HG03378 (cell line): ENCODE measurements at regions not wholly inside any gene's neighbourhood (a gene's known extent, or its start where the extent isn't known, plus 50 kb on each side); places are given as distances from the start of the nearest gene placed in this dataset.

ENCODE experiments used
- ATAC-seq: cut with Tn5 transposase; IDR thresholded peaks from one replicate; pipeline ENCODE4 v1.9.1; 2021; ENCODE audit warnings: mild to moderate bottlenecking, moderate library complexity; ENCODE audit not compliant: unreplicated experiment

DNA sequence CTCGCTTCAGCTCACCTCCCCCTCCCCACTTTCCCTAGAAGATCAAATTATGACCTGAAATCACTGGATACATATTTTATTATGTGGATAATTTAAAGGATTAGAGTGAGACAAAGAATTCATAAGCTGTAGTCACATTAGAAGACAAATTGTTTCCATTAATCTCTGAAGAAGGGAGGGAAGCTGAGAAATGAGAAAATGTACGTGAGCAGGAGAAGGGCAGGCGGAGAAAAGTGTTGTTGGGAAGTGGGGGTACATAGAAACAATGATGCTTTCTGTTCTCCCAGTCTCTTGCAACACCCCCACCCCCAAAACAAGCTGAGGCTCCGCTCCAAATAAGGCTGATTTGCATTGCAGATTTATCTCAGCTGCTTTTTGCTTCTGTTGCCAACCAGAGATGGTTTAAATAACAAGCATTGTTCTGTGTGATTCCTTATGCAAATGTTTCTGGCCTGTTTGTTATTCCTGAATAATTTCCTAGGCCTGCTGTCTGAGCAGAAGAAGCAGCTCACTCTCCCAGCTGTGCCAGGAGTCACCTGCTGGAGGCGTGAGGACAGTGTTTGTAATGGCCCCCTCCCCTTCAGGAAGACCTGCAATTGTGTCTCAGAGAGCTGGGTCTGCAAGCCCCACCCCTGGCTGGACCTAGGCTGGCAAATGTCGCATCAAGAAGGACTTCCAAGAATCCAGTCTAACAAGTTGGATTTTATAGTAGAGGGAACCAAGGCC lies 121.8 kb upstream of the TNR start:
- ATAC-seq: no peak

DNA sequence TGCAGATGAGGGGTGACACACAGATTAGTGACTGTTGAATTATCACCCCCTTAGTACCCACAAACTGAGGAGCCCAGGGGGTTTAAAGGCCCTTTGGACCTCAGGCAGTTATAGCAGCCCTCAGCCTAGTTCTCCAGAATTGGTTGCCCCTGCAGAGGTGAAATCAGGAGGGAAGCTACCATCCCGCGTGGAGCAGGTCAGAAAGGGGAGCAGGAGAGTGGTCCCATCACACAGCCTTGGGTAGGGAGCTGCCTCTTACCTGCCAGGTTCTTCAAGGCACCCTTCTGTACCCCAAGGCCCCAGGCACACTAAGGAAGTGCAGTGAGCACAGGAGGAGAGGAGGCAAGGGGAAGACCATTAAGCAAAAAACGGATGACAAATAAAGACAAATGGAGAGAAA lies 121.2 kb upstream of the TNR start:
- no peak for ATAC-seq

DNA sequence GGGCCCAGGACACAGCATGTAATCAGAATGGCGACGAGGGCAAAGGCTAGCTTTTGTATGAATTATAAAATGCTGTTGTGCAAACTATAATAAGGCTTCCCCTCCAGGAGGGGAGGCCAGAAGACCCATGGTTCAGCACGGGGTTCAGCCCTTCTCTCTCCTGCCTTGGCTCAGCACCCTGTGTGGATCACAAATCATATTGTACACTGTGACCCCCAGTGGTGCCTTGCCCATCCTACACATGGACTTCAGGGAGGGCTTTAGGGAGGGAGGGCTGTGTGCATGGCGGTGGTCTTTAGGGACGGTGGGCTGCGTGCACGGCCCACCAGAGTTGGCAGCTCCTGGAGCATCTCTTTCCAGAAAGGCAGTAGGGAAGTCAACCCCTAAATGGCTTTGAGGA lies 120.8 kb upstream of the TNR start:
- ATAC-seq: no peak

DNA sequence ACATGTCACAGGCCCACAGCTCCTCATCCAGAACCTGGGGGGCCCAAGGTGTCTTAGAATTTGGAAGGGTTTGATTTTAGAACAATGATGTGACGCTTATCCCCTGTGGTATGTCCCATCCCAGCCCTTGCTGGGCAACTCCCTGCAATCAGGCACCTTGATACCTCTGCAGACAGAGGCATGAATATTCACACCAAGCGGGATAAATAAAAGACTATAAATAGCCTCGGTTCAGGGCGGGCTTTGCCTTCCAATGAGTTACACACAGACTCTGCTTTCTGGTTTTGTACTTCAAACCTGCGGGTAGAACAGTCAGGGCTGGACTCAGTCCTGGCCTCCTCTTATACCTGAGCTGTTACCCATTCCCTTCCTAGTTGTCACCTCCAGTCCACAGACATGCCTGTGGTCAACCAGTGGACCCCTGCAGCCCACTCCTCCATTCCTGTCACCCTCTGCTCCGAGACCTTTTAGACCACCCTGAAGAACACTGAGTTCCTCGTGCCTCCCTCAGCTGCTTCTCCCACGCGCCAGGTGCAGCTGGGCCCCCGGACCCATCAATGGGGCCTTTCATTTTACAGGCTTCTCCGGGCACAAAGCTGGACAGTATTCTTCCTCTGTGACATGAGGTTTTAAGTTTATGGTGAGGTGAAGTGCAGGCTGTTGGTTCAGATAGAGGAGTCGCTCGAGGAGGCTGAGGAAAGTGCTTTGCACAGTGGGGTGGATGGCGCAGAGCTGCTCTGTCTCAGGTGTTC lies 120.1 kb upstream of the TNR start:
- ATAC-seq: no peak

DNA sequence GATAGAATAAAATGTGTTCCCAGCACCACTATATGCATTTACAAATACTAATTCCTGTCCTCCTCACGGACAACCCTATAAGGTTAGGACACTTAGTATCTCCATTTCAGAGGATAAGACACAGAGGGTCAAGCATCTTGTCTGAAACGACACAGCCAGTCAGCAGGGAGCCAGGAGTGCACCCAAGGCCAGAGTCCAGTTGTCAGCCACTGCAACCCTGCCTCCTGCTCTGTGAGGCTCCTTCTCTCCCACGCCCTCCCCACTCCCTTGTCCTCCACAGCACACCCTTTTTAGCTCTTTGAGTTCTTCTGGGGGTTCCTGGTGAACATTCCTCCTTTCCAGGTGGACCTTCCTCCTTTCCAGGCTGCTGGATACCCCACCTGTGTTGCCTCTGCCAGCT lies 119.0 kb upstream of the TNR start:
- no peak for ATAC-seq

DNA sequence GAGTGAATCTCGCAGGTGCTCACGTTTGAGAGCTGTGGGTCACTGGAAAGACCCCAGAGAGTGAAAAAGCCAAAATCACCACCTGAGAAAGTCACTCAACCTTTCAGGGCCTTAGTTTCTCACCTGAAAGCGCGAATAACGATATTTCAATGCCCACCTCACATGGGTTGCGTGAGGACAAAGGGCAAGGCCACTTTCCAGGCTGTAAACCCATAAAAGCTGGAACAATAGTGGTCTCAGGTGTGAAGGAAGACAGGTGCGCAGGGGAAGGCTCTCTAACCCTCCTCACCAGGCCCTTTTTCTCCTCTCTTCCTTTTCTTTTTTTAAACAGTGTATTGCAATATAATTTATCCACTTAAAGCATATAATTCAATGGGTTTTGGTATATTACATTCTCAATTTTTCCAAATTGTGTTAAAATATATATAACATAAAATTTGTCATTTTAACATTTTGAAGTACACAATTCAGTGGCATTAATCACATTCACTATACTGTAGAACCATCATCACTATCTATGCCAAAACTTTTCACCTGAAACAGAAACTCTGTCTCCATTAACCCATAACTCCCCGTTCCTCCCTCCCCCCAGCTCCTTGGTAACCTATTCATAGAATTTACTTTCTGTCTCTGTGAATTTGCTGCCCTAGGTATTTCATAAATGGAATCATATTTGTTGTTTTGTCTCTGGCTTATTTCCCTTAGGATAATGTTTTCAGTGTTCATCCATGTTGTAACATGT lies 118.4 kb upstream of the TNR start:
- no peak for ATAC-seq

DNA sequence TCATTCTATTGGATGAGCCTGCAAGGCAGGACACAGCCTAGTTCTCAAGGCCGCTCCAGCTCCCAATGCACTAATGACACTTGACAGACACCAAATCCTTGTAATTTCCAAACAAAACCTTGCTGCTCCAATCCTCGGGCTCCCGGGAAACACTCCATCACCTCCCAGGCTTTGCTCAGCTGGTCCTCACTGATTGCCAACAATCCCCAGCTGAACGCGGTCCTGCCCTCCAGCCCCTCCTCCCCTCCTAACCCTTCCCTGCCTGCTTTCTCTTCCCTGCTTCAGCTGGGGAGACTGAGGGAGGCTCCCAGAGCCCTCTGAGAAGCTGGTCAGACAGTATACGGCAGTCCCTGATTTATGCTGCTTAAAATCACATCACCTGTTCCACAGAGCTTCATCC lies 114.4 kb upstream of the TNR start:
- no peak for ATAC-seq

DNA sequence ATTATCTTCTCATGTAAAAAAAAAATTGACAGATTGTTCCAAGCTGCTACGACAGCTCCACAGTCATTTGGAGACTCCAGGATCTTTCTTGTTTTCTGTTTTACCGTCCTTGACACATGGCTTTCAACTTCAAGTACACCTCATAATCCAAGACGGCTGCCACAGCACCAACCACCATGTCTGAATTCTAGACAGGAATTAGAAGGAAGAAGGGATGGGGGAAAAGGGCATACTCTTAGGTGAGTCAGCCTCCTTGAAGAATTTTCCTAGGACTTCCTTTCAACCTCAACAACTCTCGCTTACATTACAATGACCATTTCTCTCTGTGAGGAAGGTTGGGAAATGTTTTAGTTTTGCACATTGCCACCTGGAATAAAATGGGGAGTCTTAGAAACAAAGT lies 110.3 kb upstream of the TNR start:
- ATAC-seq: no peak

DNA sequence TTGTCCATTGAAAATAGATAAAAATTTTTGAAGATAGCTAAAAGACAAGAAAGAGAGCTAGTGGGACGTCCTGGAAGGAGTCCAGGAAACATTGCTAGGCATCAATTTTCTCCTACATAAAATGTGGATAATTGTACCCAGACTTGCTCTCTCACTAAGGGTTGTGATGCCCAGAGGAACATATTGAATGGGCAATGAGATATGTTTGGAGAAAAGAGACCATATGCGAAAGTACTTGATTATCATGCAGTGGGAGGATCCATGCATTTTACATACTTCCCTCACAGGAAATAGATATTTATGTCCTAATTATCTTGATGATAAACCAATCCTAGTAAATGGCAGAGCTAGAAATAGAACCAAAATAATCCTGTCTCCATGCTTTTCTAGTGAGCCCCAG lies 108.4 kb upstream of the TNR start:
- ATAC-seq: no peak

DNA sequence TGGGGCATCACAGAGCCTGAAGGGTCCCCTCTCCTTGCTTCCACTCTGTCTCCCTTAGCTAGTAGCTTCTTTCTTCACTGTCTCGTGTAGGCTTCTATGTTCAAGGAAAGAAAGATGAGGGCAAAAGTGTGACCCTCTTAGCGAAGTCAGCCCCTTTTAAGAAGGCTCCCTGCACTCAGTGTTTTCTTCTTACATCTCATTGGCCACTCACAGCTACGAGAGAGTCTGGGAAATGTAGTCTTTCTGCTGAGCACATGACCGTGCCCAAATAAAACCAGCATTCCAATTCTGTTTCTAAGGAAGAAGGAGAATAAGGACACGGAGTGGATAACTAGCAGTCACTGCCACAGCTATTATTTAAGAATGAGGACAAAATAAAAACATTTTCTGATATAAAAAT lies 104.9 kb upstream of the TNR start:
- no peak for ATAC-seq

DNA sequence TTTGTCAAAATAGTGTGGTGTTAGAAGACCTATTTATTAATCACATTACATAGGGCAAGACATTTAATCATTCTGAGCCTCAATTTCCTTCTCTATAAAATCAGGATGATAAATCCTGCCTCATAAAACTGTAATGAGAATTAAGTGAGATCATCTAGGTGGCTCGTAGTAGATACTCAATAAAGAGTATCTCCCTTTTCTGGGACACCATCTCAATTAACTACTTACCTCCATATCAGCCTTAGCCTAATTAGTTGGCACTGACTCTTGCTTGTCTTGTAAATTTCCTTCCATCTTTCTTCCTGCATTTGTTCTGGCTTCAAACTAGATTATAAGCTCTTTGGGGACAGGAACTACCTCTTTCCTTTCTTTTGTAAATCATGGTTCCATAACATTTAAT lies 102.6 kb upstream of the TNR start:
- ATAC-seq: no peak

DNA sequence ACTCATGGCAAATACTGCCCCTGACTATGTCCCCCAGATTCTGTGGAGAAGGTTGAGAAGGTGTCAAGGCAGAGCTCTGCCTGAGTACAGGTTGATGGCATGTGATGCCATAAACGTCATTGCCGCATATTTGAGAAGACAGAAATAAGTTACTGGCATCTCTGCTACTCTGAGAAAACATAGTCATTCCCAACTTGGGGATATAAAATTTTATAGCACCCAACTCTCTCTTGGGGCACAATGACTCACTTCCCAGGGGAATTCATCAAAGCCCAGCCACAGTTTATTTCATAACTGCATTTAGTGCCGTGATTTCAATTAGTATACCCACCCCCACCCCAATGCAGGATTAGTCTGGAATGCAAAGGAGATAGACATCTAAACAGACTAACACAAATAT lies 101.9 kb upstream of the TNR start:
- ATAC-seq: no peak

DNA sequence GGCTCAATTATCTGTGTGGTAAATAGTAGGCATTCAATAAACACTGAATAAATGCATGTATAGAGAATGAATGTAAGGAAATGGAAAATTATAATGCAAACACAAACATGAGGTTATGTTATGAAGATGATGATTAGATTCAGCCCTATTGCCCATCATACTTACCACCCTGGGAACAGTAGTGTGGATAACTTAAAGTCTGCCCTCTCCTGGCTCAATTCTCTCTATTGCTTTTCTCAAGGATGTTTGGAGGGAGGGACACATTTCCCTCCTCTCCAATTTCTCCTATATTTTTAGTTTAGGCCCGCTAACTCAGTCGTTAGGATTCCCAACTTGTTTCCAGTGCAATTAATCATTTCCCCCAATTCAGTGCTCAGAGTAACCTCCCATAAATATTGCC lies 101.5 kb upstream of the TNR start:
- no peak for ATAC-seq

DNA sequence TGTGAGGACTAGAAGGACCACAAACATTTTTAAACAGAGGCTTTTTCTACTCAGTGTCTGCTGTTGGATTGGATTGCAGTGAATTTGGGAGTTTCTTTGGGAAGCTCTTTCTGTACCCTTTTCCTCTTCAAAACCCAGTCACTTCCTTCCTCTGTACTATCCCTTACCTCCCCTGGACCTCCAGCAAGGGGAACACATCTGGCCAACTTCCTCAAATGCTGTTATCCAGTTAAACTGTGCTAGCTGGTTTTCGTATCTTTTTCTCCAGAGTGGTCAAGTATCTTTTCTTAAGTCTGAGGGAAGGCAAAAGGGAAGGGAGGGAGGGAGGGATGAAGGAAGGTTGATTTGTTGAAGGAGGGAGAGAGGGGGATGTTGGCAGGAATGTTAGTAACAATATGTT lies 99.2 kb upstream of the TNR start:
- no peak for ATAC-seq

DNA sequence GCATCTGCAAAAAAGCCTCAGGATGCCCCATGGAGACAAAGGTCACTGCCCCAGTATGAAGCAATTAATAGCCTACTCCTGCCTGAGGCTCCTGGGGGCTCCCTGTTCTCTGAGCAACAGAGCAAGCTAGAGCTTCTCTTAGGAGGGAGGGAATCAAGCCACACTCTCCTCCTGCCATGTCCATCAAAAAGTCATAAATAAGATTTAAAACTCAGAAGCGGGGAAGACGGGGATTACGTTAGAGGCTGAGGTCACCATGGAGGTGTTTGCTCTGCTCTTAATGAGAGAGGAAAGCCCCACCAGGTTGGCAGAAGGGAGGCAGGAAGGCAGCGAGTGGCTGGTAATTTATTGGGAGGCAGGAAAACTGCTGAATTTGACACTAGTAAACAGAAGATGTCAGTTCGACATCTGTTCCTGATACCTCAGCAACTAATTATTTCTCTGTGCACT lies 98.4 kb upstream of the TNR start:
- no peak for ATAC-seq

DNA sequence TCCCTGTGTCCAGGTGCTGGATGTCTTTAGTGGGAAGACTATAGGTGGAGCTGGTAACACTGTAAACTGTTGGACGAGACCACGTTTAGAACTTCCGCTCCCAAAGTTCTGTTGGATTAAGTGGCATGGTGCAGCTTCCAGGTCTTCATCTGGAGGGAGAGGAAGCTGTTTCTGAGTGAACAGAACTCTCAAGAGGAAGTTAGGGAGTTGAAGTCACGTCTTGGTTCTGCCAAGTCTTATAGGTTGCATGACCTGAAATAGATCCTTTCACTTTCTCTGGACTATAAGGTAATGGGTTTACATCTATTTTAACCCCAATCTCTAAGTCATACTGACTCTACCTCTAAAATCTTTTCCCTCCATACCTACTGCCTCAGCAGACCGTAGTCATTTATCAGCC lies 97.4 kb upstream of the TNR start:
- no peak for ATAC-seq

DNA sequence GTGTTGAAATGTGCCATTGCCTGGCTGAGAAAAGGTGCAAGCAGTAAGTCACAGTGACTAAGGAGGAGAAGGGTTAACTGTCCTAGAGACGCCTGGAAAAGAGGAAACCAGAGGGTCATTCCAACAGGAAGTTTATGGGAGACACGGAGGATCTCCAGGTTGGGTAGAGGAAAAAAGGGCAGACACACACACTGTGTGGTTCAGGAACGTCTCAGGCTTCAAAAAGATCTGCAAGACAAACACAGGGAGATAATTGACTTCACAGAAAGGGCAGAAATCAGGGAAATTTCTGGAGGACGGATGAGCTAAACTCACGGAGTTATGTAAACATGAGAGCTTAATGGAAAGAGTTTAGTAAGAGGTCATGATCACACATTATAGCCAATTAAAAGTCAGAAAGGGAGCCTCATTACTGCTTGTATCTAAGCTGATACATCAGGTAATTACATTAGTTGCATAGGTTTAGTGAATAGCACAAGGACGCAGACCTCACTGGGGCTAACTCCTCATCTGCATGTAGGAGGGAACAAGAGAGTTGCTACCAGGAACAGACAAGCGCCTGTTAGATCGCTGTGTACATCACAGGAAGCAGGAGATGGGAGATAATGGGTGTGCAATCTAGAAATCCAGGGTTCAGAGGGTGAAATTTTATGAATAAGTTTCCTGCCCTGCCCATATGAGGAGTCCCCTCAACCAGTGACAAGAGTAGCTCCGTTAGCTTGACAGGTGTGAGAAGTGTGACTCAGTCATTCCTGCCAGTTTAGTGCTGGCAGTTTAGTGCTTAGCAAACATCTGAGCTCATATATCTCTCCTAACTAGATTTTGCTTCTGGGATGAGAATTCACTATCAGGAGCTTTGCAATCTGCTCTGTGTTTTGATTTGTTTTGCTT lies 96.6 kb upstream of the TNR start:
- no peak for ATAC-seq

DNA sequence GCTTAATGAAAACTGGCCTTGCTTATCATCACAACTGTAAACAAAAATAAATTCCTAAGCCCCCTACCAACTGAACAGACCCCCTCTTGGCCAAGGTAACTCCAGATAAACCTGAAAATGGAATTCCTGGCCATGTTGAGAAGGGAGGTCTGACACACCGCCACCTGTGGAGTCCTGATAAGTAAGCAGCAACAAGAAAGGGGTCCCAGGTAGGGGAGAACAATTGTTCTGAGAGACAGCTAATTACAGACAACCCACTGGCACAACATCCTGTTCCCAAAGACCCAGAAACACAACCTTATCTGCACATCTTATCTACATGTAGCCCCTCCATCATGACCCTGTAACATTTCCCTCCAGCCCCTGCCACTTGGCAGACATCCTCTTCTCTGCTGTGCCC lies 91.2 kb upstream of the TNR start:
- ATAC-seq: no peak

DNA sequence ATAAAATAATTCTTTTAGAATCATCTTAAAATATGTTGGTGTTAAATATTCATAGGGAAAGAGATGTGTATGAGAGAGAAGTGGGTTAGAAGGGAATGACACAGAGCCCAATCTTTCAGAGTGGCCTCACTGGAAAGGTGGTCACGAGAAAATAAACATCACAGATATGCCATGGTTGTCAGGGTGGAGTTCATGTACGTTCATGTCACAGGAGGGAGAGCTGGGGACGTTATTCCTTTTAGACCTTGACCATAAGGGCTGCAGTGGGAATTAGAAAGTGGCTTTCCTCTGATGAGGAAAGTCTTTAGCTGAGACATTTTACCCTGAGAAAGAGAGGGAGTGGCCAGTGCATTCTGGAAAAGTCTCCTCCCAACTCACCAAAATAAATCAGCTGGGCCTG lies 90.6 kb upstream of the TNR start:
- no peak for ATAC-seq

DNA sequence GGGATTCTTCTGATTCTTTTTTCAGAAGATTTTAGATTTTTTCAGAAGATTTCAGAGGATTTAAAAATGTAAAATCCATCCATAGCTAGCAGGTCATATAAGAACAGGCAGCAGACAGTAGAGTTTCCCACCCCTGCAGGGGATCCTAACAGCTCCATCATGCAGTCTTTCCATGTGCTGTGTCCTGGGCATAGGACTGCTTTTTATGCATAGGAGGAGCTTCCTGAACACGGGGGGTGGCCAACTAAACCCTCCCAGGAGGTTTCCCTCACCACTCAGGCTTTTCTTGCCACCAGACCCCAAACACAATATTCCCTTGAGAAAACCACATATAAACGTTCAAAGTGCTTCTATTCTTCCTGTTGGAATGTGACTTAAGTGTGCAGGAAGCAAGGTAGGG lies 90.1 kb upstream of the TNR start:
- ATAC-seq: no peak

DNA sequence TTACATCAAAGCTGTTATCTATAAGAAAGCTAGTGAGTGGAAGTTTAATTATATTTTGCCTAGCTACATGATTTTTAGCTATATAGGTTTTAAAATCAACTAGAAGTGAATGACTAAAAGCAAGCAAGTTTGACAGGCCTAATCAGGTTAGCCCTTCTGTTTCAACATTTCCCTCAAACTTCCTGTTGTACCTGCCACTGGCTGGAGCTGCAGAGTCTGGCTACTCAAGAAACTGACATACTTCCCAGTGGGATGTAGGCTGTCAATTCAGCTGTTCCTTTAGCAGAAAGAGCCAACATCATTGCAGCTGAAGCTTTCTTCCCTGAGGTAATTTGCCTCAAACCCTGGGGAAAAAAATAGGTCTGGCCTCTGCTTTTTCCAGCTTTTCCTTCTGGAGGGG lies 87.1 kb upstream of the TNR start:
- no peak for ATAC-seq
